Type B pancreatic cell (in vitro differentiated cells): ENCODE measurements at regions not wholly inside any gene's neighbourhood (a gene's known extent, or its start where the extent isn't known, plus 50 kb on each side); places are given as distances from the start of the nearest gene placed in this dataset.

Experiments
- DNase-seq: peaks from one replicate; pipeline ENCODE4 v3.0.0; 2021; ENCODE audit warnings: mixed read lengths; ENCODE audit not compliant: unreplicated experiment; ENCODE audit errors: extremely low spot score
- H3K27ac Mint-ChIP-seq: 2 replicates; pipeline ENCODE4 v1.8.0; 2021; ENCODE audit warnings: mild to moderate bottlenecking, mixed read lengths
- H3K27me3 Mint-ChIP-seq: 2 replicates; pipeline ENCODE4 v1.8.0; 2021; ENCODE audit warnings: mixed read lengths
- H3K36me3 Mint-ChIP-seq: 2 replicates; pipeline ENCODE4 v1.8.0; 2021; ENCODE audit warnings: mixed read lengths
- H3K4me1 Mint-ChIP-seq: one replicate; pipeline ENCODE4 v1.8.0; 2021; ENCODE audit warnings: mixed read lengths; ENCODE audit not compliant: unreplicated experiment
- H3K4me3 Mint-ChIP-seq: 2 replicates; pipeline ENCODE4 v1.8.0; 2021; ENCODE audit warnings: mild to moderate bottlenecking, mixed read lengths
- H3K9me3 Mint-ChIP-seq: 2 replicates; pipeline ENCODE4 v1.8.0; 2021; ENCODE audit warnings: mixed read lengths
- CTCF ChIP-seq: fragments of 200-600 bp; sonication (generic); conservative IDR thresholded peaks from 2 replicates; pipeline ENCODE4 v1.5.0; 2021; ENCODE audit warnings: antibody characterized with exemption, mild to moderate bottlenecking

GRCh38 chr10:60446070-60446833, 56.6 kb upstream of the ANK3 start:
- no peaks in the 10 kb centered on the region for H3K36me3 Mint-ChIP-seq
- H3K9me3 Mint-ChIP-seq = no peaks in the 10 kb centered on the region
- TF ChIP-seq CTCF = no peak
- H3K27me3 Mint-ChIP-seq = no peaks in the 10 kb centered on the region
- no peak for DNase-seq
- H3K4me1 Mint-ChIP-seq = peaks cover 39% of the 10 kb centered on the region
- peak overlapping the region; percentile 63 for H3K27ac Mint-ChIP-seq
- no peak overlapping the region for H3K4me3 Mint-ChIP-seq

- Mint-ChIP-seq H3K27ac (no peak overlapping the region), H3K27me3 (no peaks in the 10 kb centered on the region), H3K4me1 (peaks cover 39% of the 10 kb centered on the region), H3K9me3 (no peaks in the 10 kb centered on the region), H3K36me3 (no peaks in the 10 kb centered on the region), H3K4me3 (no peak overlapping the region)
- DNase-seq = no peak
- peak; percentile 82 for TF ChIP-seq CTCF
Measured at GRCh38 chr10:60444494-60445064, 54.9 kb upstream of the ANK3 start.

GRCh38 chr10:60443346-60443745, 53.7 kb upstream of the ANK3 start:
- no peak for TF ChIP-seq CTCF

GRCh38 chr10:60441515-60441914, 51.8 kb upstream of the ANK3 start:
- no peak overlapping the region for H3K4me3 Mint-ChIP-seq
- no peak overlapping the region for H3K27ac Mint-ChIP-seq
- DNase-seq = no peak
- H3K9me3 Mint-ChIP-seq = no peaks in the 10 kb centered on the region
- no peaks in the 10 kb centered on the region for H3K27me3 Mint-ChIP-seq
- peaks cover 18% of the 10 kb centered on the region for H3K4me1 Mint-ChIP-seq
- peak; percentile 58 for TF ChIP-seq CTCF
- no peaks in the 10 kb centered on the region for H3K36me3 Mint-ChIP-seq

More at GRCh38 chr10:60443346-60443745, 53.7 kb upstream of the ANK3 start:
- H3K4me1 Mint-ChIP-seq = peaks cover 34% of the 10 kb centered on the region
- no peak for DNase-seq
- H3K9me3 Mint-ChIP-seq = no peaks in the 10 kb centered on the region
- no peak overlapping the region for H3K4me3 Mint-ChIP-seq
- H3K27ac Mint-ChIP-seq = no peak overlapping the region
- no peaks in the 10 kb centered on the region for H3K36me3 Mint-ChIP-seq
- H3K27me3 Mint-ChIP-seq = no peaks in the 10 kb centered on the region

GRCh38 chr10:60439641-60440040, 50.0 kb upstream of the ANK3 start:
- Mint-ChIP-seq H3K36me3 (no peaks in the 10 kb centered on the region), H3K4me1 (peaks cover 7% of the 10 kb centered on the region), H3K27ac (no peak overlapping the region), H3K4me3 (no peak overlapping the region), H3K27me3 (no peaks in the 10 kb centered on the region), H3K9me3 (no peaks in the 10 kb centered on the region)
- TF ChIP-seq CTCF = no peak
- no peak for DNase-seq
